ENCODE measurements at regions not wholly inside any gene's neighbourhood (a gene's known extent, or its start where the extent isn't known, plus 50 kb on each side); places are given as distances from the start of the nearest gene placed in this dataset.
"Not testable (repeated sequence)": the region's sequence is repeated elsewhere in the genome, so short reads cannot be mapped to it uniquely, and the experiment has no call there.

DNA sequence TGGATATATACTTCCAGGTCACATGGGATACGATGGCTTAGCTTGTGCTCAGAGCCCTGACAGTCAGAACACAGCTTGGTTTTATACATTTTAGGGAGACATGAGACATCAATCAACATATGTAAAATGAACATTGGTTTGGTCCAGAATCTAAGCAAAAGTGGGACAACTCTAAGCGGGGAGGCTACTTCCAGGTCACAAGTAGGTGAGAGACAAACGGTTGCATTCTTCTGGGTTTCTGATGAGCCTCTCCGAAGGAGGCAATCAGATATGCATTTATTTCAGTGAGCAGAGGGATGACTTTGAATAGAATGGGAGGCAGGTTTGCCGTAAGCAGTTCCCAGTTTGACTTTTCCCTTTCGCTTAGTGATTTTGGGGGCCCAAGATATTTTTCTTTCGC lies 250.1 kb upstream of the DIO3 start:
- TF ChIP-seq, protein P1, sequence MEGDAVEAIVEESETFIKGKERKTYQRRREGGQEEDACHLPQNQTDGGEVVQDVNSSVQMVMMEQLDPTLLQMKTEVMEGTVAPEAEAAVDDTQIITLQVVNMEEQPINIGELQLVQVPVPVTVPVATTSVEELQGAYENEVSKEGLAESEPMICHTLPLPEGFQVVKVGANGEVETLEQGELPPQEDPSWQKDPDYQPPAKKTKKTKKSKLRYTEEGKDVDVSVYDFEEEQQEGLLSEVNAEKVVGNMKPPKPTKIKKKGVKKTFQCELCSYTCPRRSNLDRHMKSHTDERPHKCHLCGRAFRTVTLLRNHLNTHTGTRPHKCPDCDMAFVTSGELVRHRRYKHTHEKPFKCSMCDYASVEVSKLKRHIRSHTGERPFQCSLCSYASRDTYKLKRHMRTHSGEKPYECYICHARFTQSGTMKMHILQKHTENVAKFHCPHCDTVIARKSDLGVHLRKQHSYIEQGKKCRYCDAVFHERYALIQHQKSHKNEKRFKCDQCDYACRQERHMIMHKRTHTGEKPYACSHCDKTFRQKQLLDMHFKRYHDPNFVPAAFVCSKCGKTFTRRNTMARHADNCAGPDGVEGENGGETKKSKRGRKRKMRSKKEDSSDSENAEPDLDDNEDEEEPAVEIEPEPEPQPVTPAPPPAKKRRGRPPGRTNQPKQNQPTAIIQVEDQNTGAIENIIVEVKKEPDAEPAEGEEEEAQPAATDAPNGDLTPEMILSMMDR (IDR thresholded peaks at IDR 0.05) = not testable (repeated sequence)
- not testable (repeated sequence) for TF ChIP-seq POLR2A (IDR thresholded peaks at IDR 0.05)
